ENCODE measurements at regions not wholly inside any gene's neighbourhood (a gene's known extent, or its start where the extent isn't known, plus 50 kb on each side); places are given as distances from the start of the nearest gene placed in this dataset.

GRCh38 chr4:83692028-83692427, 156.1 kb downstream of the GPAT3 start:
- no peak for DNase-seq

- no peak for DNase-seq
Observed at GRCh38 chr4:83686166-83686565, 150.3 kb downstream of the GPAT3 start.

GRCh38 chr4:83679692-83680091, 143.8 kb downstream of the GPAT3 start:
- no peak for DNase-seq

- DNase-seq, result no peak
Observed at GRCh38 chr4:83679254-83679653, 143.3 kb downstream of the GPAT3 start.

- DNase-seq, result no peak
Observed at GRCh38 chr4:83677656-83678055, 141.7 kb downstream of the GPAT3 start.

- no peak for DNase-seq
Observed at GRCh38 chr4:83664741-83665140, 128.8 kb downstream of the GPAT3 start.

GRCh38 chr4:83664071-83664470, 128.2 kb downstream of the GPAT3 start:
- DNase-seq, result no peak

GRCh38 chr4:83662204-83662603, 126.3 kb downstream of the GPAT3 start:
- no peak for DNase-seq

GRCh38 chr4:83661359-83661758, 125.5 kb downstream of the GPAT3 start:
- no peak for DNase-seq

- DNase-seq, result no peak
Observed at GRCh38 chr4:83660578-83660977, 124.7 kb downstream of the GPAT3 start.

GRCh38 chr4:83658806-83659205, 122.9 kb downstream of the GPAT3 start:
- DNase-seq, result no peak

GRCh38 chr4:83657336-83657735, 121.4 kb downstream of the GPAT3 start:
- DNase-seq, result no peak
